ENCODE measurements at regions not wholly inside any gene's neighbourhood (a gene's known extent, or its start where the extent isn't known, plus 50 kb on each side); places are given as distances from the start of the nearest gene placed in this dataset.

GRCh38 chr13:50459046-50459445, 384.4 kb downstream of the DLEU7 start:
- TF ChIP-seq, protein P1, sequence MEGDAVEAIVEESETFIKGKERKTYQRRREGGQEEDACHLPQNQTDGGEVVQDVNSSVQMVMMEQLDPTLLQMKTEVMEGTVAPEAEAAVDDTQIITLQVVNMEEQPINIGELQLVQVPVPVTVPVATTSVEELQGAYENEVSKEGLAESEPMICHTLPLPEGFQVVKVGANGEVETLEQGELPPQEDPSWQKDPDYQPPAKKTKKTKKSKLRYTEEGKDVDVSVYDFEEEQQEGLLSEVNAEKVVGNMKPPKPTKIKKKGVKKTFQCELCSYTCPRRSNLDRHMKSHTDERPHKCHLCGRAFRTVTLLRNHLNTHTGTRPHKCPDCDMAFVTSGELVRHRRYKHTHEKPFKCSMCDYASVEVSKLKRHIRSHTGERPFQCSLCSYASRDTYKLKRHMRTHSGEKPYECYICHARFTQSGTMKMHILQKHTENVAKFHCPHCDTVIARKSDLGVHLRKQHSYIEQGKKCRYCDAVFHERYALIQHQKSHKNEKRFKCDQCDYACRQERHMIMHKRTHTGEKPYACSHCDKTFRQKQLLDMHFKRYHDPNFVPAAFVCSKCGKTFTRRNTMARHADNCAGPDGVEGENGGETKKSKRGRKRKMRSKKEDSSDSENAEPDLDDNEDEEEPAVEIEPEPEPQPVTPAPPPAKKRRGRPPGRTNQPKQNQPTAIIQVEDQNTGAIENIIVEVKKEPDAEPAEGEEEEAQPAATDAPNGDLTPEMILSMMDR (IDR thresholded peaks at IDR 0.05; ENCODE audit: poor library complexity) = no peak
- no peak for TF ChIP-seq EZH2 (IDR thresholded peaks at IDR 0.05; ENCODE audit: borderline replicate concordance)

Measured in hepatocyte (in vitro differentiated cells).